CD14-positive monocyte (primary cell): ENCODE measurements at regions not wholly inside any gene's neighbourhood (a gene's known extent, or its start where the extent isn't known, plus 50 kb on each side); places are given as distances from the start of the nearest gene placed in this dataset.

Source experiments
- DNase-seq, 3 donors: peaks; one replicate each; pipeline ENCODE4 v3.0.0-alpha.2; 2011 to 2022
- H2AFZ ChIP-seq: 2 replicates; pipeline ENCODE4 v1.6.0; 2012; ENCODE audit warnings: mild to moderate bottlenecking, low read depth, low read length, inconsistent platforms; ENCODE audit not compliant: insufficient read depth, poor library complexity, severe bottlenecking
- H3K27ac ChIP-seq, 2 donors: 1 replicate in 1 of 2; 2 replicates in 1 of 2; pipeline ENCODE4 v1.5.1; 2012 to 2013; ENCODE audit warnings: low read length in 2 of 2, control low read depth in 1 of 2, inconsistent platforms in 1 of 2, low read depth in 1 of 2, mild to moderate bottlenecking in 1 of 2
- H3K27me3 ChIP-seq, 2 donors: one replicate each; pipeline versions ENCODE4 v1.6.0 to v1.6.1; 2011 to 2013; ENCODE audit warnings: low read length in 2 of 2; ENCODE audit not compliant: control insufficient read depth in 2 of 2, insufficient read depth in 2 of 2
- H3K36me3 ChIP-seq, 2 donors: replicated peaks in 1 of 2; 1 replicate in 1 of 2; 2 replicates in 1 of 2; pipeline versions ENCODE4 v1.5.1 to v1.6.1; 2012 to 2013; ENCODE audit warnings: low read length in 2 of 2, control low read depth in 1 of 2, inconsistent platforms in 1 of 2, mild to moderate bottlenecking in 1 of 2; ENCODE audit not compliant: insufficient read depth in 2 of 2, control insufficient read depth in 1 of 2
- H3K4me1 ChIP-seq, 2 donors: 1 replicate in 1 of 2; 2 replicates in 1 of 2; pipeline versions ENCODE4 v1.5.1 to v1.6.1; 2012 to 2013; ENCODE audit warnings: low read length in 2 of 2, control low read depth in 1 of 2, inconsistent platforms in 1 of 2, mild to moderate bottlenecking in 1 of 2, moderate library complexity in 1 of 2; ENCODE audit not compliant: insufficient read depth in 2 of 2, control insufficient read depth in 1 of 2
- H3K4me2 ChIP-seq: replicated peaks from 2 replicates; pipeline ENCODE3; 2012; ENCODE audit warnings: low read length, moderate library complexity, mild to moderate bottlenecking; ENCODE audit not compliant: poor library complexity, severe bottlenecking; ENCODE audit errors: extremely low read depth
- H3K4me3 ChIP-seq, 3 experiments: fragments of 200-600 bp in 1 of 3; sonication (generic) in 1 of 3; replicated peaks in 1 of 3; 1 replicate in 2 of 3; 2 replicates in 1 of 3; pipeline ENCODE4 v1.5.1; 2011 to 2013; ENCODE audit warnings: low read length in 3 of 3, mild to moderate bottlenecking in 3 of 3, control low read depth in 2 of 3, low read depth in 2 of 3, inconsistent platforms in 1 of 3, moderate library complexity in 1 of 3
- H3K79me2 ChIP-seq: 2 replicates; pipeline ENCODE4 v1.6.0; 2012; ENCODE audit warnings: mild to moderate bottlenecking, control low read depth, inconsistent platforms, low read length, moderate library complexity; ENCODE audit not compliant: insufficient read depth
- H3K9ac ChIP-seq: 2 replicates; pipeline ENCODE4 v1.6.0; 2017; ENCODE audit warnings: low read length, mild to moderate bottlenecking; ENCODE audit not compliant: insufficient read depth, poor library complexity, severe bottlenecking
- H3K9me3 ChIP-seq, 2 donors: replicated peaks in 1 of 2; 1 replicate in 1 of 2; 2 replicates in 1 of 2; pipeline versions ENCODE4 v1.5.1 to v1.6.1; 2012 to 2013; ENCODE audit warnings: low read length in 2 of 2, control low read depth in 1 of 2; ENCODE audit not compliant: control insufficient read depth in 1 of 2, insufficient read depth in 1 of 2
- H4K20me1 ChIP-seq: 2 replicates; pipeline ENCODE4 v1.6.0; 2012; ENCODE audit warnings: mild to moderate bottlenecking, low read length, control low read depth, moderate library complexity; ENCODE audit not compliant: insufficient read depth
- H3K27ac Mint-ChIP-seq, 7 donors: one replicate each; pipeline ENCODE4 v1.8.0; 2020; ENCODE audit warnings: mild to moderate bottlenecking in 7 of 7, mixed read lengths in 7 of 7, moderate library complexity in 6 of 7, inconsistent platforms in 2 of 7
- H3K27me3 Mint-ChIP-seq, 3 donors: one replicate each; pipeline ENCODE4 v1.8.0; 2021 to 2022; ENCODE audit warnings: low read depth in 3 of 3, mild to moderate bottlenecking in 3 of 3, mixed read lengths in 3 of 3, moderate library complexity in 3 of 3, inconsistent platforms in 1 of 3
- H3K36me3 Mint-ChIP-seq, 2 donors: one replicate each; pipeline ENCODE4 v1.8.0; 2020; ENCODE audit warnings: mixed read lengths in 2 of 2, inconsistent platforms in 1 of 2, mild to moderate bottlenecking in 1 of 2
- H3K4me1 Mint-ChIP-seq: one replicate; pipeline ENCODE4 v1.8.0; 2020; ENCODE audit warnings: mild to moderate bottlenecking, mixed read lengths
- H3K4me3 Mint-ChIP-seq, 2 donors: one replicate each; pipeline ENCODE4 v1.8.0; 2020; ENCODE audit warnings: mild to moderate bottlenecking in 2 of 2, mixed read lengths in 2 of 2, moderate library complexity in 1 of 2
- H3K9me3 Mint-ChIP-seq, 7 donors: one replicate each; pipeline ENCODE4 v1.8.0; 2020 to 2022; ENCODE audit warnings: mixed read lengths in 7 of 7, mild to moderate bottlenecking in 6 of 7, moderate library complexity in 6 of 7, inconsistent platforms in 2 of 7
- CTCF ChIP-seq: fragments of 200-600 bp; IDR thresholded peaks from one replicate; pipeline ENCODE4 v1.8.0; 2022; ENCODE audit warnings: antibody characterized with exemption, mild to moderate bottlenecking
- WGBS: methylation state at CpG from one replicate; pipeline ENCODE4 v1.1.5; 2013; ENCODE audit warnings: missing lambda C conversion rate; ENCODE audit not compliant: insufficient coverage; 5-methylcytosine and 5-hydroxymethylcytosine counted together
- intact Hi-C, 2 donors: fragments of 100-400 bp; cut with micrococcal nuclease; formaldehyde crosslinking; loops; one replicate each; pipeline versions ENCODE4 v1.15.0 to v1.15.1; 2023

GRCh38 chr18:30766053-30766452 is 276.5 kb downstream of the DSC3 start:
- Mint-ChIP-seq H3K27me3 (no peaks in the 10 kb centered on the region), H3K27ac (no peak overlapping the region), H3K4me1 (no peaks in the 10 kb centered on the region), H3K9me3 (peaks cover 0 to 5% (median 2%) of the 10 kb centered on the region in 7 donors), H3K36me3 (no peaks in the 10 kb centered on the region), H3K4me3 (no peak overlapping the region)
- H3K4me1 ChIP-seq, result no peaks in the 10 kb centered on the region
- H3K9ac ChIP-seq, result no peak overlapping the region
- no CpG with 5 or more reads among the region's 1 CpG for WGBS
- no peaks in the 10 kb centered on the region for H4K20me1 ChIP-seq
- H2AFZ ChIP-seq, result no peak overlapping the region
- no peak overlapping the region for H3K4me3 ChIP-seq
- no peak for TF ChIP-seq CTCF
- H3K27ac ChIP-seq, result no peak overlapping the region
- intact Hi-C loops, result no loop called here
- no peaks in the 10 kb centered on the region for H3K79me2 ChIP-seq
- no peak overlapping the region for H3K4me2 ChIP-seq
- H3K27me3 ChIP-seq, result no peaks in the 10 kb centered on the region
- no peak for DNase-seq
- H3K9me3 ChIP-seq, result peaks cover 0 to 3% of the 10 kb centered on the region in 2 donors
- H3K36me3 ChIP-seq, result no peaks in the 10 kb centered on the region

GRCh38 chr18:30765247-30765646 is 277.3 kb downstream of the DSC3 start:
- intact Hi-C loops, result no loop called here
- H3K27ac ChIP-seq, result no peak overlapping the region
- no peaks in the 10 kb centered on the region for H4K20me1 ChIP-seq
- no peak overlapping the region for H3K4me2 ChIP-seq
- no peak for TF ChIP-seq CTCF
- no peak for DNase-seq
- H3K4me3 ChIP-seq, result no peak overlapping the region
- no peak overlapping the region for H3K4me3 Mint-ChIP-seq
- no peak overlapping the region for H3K27ac Mint-ChIP-seq
- H3K36me3 ChIP-seq, result no peaks in the 10 kb centered on the region
- no CpG with 5 or more reads among the region's 4 CpGs for WGBS
- no peaks in the 10 kb centered on the region for H3K4me1 ChIP-seq
- no peak overlapping the region for H2AFZ ChIP-seq
- H3K79me2 ChIP-seq, result no peaks in the 10 kb centered on the region
- no peaks in the 10 kb centered on the region for H3K27me3 Mint-ChIP-seq
- no peaks in the 10 kb centered on the region for H3K36me3 Mint-ChIP-seq
- H3K27me3 ChIP-seq, result no peaks in the 10 kb centered on the region
- no peak overlapping the region for H3K9ac ChIP-seq
- peaks cover 0 to 3% of the 10 kb centered on the region in 2 donors for H3K9me3 ChIP-seq
- no peaks in the 10 kb centered on the region for H3K4me1 Mint-ChIP-seq
- H3K9me3 Mint-ChIP-seq, result peaks cover 0 to 3% (median 1%) of the 10 kb centered on the region in 7 donors
